ENCODE measurements at regions not wholly inside any gene's neighbourhood (a gene's known extent, or its start where the extent isn't known, plus 50 kb on each side); places are given as distances from the start of the nearest gene placed in this dataset.
"Not testable (repeated sequence)": the region's sequence is repeated elsewhere in the genome, so short reads cannot be mapped to it uniquely, and the experiment has no call there.

- DNase-seq = not testable (repeated sequence)
These were observed 738.0 kb upstream of the CDH6 start for GRCh38 chr5:30455484-30455883.

GRCh38 chr5:30453168-30453567, 740.3 kb upstream of the CDH6 start:
- DNase-seq = no peak

GRCh38 chr5:30450153-30450552, 743.3 kb upstream of the CDH6 start:
- DNase-seq = no peak

GRCh38 chr5:30447431-30447830, 746.1 kb upstream of the CDH6 start:
- DNase-seq = no peak

GRCh38 chr5:30446456-30446855, 747.0 kb upstream of the CDH6 start:
- DNase-seq = no peak

GRCh38 chr5:30438785-30439184, 754.7 kb upstream of the CDH6 start:
- DNase-seq = no peak

- peak; percentile 39 to 79 (median 73) for DNase-seq
These were observed 756.8 kb upstream of the CDH6 start for GRCh38 chr5:30436691-30437090.

- not testable (repeated sequence) for DNase-seq
These were observed 764.5 kb upstream of the CDH6 start for GRCh38 chr5:30428866-30429407.

- DNase-seq = no peak
These were observed 779.4 kb upstream of the CDH6 start for GRCh38 chr5:30414078-30414477.

- DNase-seq = peak in 2 of 4 experiments; percentile 13 to 51
These were observed 779.9 kb upstream of the CDH6 start for GRCh38 chr5:30413540-30413939.

GRCh38 chr5:30405821-30406220, 787.7 kb upstream of the CDH6 start:
- DNase-seq = no peak

GRCh38 chr5:30401479-30402058, 791.9 kb upstream of the CDH6 start:
- DNase-seq = peak; percentile 25 to 62 (median 35)

GRCh38 chr5:30398423-30398822, 795.1 kb upstream of the CDH6 start:
- no peak for DNase-seq

- DNase-seq = no peak
These were observed 800.6 kb upstream of the CDH6 start for GRCh38 chr5:30392897-30393296.

- no peak for DNase-seq
These were observed 803.4 kb upstream of the CDH6 start for GRCh38 chr5:30390095-30390494.

- no peak for DNase-seq
These were observed 805.4 kb upstream of the CDH6 start for GRCh38 chr5:30387974-30388632.

GRCh38 chr5:30385754-30386153, 807.7 kb upstream of the CDH6 start:
- DNase-seq = no peak

GRCh38 chr5:30384171-30384570, 809.3 kb upstream of the CDH6 start:
- no peak for DNase-seq

GRCh38 chr5:30380228-30380627, 813.3 kb upstream of the CDH6 start:
- no peak for DNase-seq

GRCh38 chr5:30376848-30377247, 816.6 kb upstream of the CDH6 start:
- no peak for DNase-seq

GRCh38 chr5:30368064-30368463, 825.4 kb upstream of the CDH6 start:
- no peak for DNase-seq

- DNase-seq = not testable (repeated sequence)
These were observed 828.5 kb upstream of the CDH6 start for GRCh38 chr5:30365031-30365430.

GRCh38 chr5:30357371-30357770, 836.1 kb upstream of the CDH6 start:
- no peak for DNase-seq

GRCh38 chr5:30355675-30356074, 837.8 kb upstream of the CDH6 start:
- no peak for DNase-seq
